ENCODE measurements at regions not wholly inside any gene's neighbourhood (a gene's known extent, or its start where the extent isn't known, plus 50 kb on each side); places are given as distances from the start of the nearest gene placed in this dataset.

DNA sequence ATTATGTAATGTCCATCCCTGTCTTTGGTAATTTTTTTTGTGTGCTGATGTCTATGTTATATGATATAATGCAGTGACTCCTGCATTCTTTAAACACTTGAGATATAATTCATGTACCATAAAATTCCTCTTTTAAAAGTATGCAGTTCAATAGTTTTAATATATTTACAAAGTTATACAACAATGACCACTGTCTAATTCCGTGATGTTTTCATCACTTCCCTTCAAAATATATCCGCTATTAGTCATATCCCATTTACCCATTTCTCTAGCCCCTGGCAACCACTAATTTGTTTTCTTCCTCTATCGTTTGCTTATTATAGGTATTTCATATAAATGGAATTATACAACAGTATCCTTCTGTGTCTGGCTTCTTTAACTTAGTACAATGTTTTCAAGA, 64.9 kb upstream of the SUCLG2 start:
- no peak for TF ChIP-seq POLR2A (IDR thresholded peaks at IDR 0.05)
- no peak for TF ChIP-seq CTCF (IDR thresholded peaks at IDR 0.05)
